Sigmoid colon (tissue), 4 donors: ENCODE measurements at regions not wholly inside any gene's neighbourhood (a gene's known extent, or its start where the extent isn't known, plus 50 kb on each side); places are given as distances from the start of the nearest gene placed in this dataset.

Experiments
- EP300 ChIP-seq, 4 donors: sonication (generic); formaldehyde crosslinking; IDR thresholded peaks; one replicate each; pipeline ENCODE4 v1.6.1; 2017; ENCODE audit warnings: antibody characterized with exemption in 4 of 4
- TF ChIP-seq, protein P1 (sequence below), 4 experiments: fragments of 450-650 bp in 3 of 4; fragments of 200-600 bp in 1 of 4; IDR thresholded peaks; one replicate each; pipeline ENCODE4 v1.5.1; 2016 to 2019; ENCODE audit warnings: antibody characterized with exemption in 4 of 4, mild to moderate bottlenecking in 3 of 4, moderate library complexity in 2 of 4

DNA sequence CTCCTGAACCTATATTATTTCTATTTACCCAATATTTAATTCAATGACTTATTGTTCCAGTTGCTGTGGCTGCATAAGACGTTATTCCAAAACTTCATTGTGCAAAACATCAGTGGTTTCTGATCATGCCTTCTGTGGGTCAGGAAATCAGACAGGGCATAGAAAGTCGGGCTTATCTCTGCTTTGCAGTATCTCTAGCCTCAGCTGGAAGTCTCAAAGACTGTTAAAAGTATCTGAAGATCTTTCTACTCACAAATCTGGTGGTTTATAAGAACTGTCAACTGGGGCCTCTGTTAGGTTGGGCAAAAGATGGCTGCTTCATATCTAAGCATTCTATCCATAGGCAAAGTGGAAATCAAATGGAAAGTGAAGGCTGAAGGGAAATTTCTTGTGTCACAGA lies 687.7 kb upstream of the ARRDC3 start:
- TF ChIP-seq EP300 (IDR thresholded peaks at IDR 0.05): no peak
- TF ChIP-seq, protein P1, sequence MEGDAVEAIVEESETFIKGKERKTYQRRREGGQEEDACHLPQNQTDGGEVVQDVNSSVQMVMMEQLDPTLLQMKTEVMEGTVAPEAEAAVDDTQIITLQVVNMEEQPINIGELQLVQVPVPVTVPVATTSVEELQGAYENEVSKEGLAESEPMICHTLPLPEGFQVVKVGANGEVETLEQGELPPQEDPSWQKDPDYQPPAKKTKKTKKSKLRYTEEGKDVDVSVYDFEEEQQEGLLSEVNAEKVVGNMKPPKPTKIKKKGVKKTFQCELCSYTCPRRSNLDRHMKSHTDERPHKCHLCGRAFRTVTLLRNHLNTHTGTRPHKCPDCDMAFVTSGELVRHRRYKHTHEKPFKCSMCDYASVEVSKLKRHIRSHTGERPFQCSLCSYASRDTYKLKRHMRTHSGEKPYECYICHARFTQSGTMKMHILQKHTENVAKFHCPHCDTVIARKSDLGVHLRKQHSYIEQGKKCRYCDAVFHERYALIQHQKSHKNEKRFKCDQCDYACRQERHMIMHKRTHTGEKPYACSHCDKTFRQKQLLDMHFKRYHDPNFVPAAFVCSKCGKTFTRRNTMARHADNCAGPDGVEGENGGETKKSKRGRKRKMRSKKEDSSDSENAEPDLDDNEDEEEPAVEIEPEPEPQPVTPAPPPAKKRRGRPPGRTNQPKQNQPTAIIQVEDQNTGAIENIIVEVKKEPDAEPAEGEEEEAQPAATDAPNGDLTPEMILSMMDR (IDR thresholded peaks at IDR 0.05): no peak
